ENCODE measurements at regions not wholly inside any gene's neighbourhood (a gene's known extent, or its start where the extent isn't known, plus 50 kb on each side); places are given as distances from the start of the nearest gene placed in this dataset.

DNA sequence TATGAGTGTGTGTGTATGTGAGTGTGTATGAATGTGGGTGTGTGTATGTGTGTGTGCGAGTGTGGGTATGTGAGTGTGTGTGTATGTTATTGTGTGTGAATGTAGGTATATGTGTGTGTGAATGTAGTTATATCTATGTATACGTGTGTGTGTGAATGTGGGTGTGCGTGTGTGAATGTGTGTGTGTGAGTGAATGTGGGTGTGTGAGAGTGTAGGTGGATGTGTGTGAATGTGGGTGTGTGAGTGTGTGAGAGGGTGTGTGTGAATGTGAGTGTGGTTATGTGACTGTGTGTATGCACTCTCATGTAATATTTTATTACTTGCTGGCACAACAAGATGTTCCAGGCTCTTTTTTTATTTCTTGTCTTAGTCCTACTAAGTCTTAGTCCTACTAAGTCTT, 513.4 kb upstream of the B3GAT1 start:
- TF ChIP-seq, protein P1, sequence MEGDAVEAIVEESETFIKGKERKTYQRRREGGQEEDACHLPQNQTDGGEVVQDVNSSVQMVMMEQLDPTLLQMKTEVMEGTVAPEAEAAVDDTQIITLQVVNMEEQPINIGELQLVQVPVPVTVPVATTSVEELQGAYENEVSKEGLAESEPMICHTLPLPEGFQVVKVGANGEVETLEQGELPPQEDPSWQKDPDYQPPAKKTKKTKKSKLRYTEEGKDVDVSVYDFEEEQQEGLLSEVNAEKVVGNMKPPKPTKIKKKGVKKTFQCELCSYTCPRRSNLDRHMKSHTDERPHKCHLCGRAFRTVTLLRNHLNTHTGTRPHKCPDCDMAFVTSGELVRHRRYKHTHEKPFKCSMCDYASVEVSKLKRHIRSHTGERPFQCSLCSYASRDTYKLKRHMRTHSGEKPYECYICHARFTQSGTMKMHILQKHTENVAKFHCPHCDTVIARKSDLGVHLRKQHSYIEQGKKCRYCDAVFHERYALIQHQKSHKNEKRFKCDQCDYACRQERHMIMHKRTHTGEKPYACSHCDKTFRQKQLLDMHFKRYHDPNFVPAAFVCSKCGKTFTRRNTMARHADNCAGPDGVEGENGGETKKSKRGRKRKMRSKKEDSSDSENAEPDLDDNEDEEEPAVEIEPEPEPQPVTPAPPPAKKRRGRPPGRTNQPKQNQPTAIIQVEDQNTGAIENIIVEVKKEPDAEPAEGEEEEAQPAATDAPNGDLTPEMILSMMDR (conservative IDR thresholded peaks at IDR 0.05 in 1 of 2, IDR thresholded peaks at IDR 0.05 in 1 of 2; ENCODE audit: low read depth in 1 of 2, low read length in 2 of 2), result no peak
- no peak for TF ChIP-seq EZH2 (IDR thresholded peaks at IDR 0.05; ENCODE audit: low read length, missing control alignments)
